GM12878 (cell line): ENCODE measurements at regions not wholly inside any gene's neighbourhood (a gene's known extent, or its start where the extent isn't known, plus 50 kb on each side); places are given as distances from the start of the nearest gene placed in this dataset.

Experiments used
- ATAC-seq: fragments of 200-7000 bp; cut with Tn5 transposase; 3 replicates; pipeline ENCODE4 v1.9.1; 2020; ENCODE audit warnings: mild to moderate bottlenecking, moderate library complexity
- BruUV-seq: library from RNA; stranded (reverse); fragments of 400-500 nt; replicated peaks from 2 replicates; lab custom pipeline; 2021; lab: Mats Ljungman, UMichigan
- CTCF ChIA-PET: fragments of 300-600 bp; sonication (Branson Sonifier 250); formaldehyde crosslinking; extraction: SDS; loops from one replicate; lab custom pipeline; 2021; ENCODE audit warnings: inconsistent platforms; lab: Yijun Ruan, JAX
- POLR2A ChIA-PET: fragments of 350-600 bp; formaldehyde crosslinking; extraction: SDS; loops from one replicate; lab custom pipeline; 2021; ENCODE audit warnings: inconsistent platforms; lab: Charles Lee
- RAD21 ChIA-PET: fragments of 300-600 bp; sonication (Branson Sonifier 250); formaldehyde crosslinking; loops from one replicate; lab custom pipeline; 2023; ENCODE audit warnings: antibody characterized with exemption; ENCODE audit not compliant: unreplicated experiment; lab: Charles Lee
- SMC1A ChIA-PET: fragments of 300-600 bp; sonication (Branson Sonifier 250); formaldehyde crosslinking; loops from one replicate; lab custom pipeline; 2023; ENCODE audit not compliant: unreplicated experiment, uncharacterized antibody; lab: Charles Lee
- DNase-seq: peaks from one replicate; pipeline ENCODE4 v3.0.0-alpha.2; 2011; ENCODE audit warnings: low read depth, low spot score
- FAIRE-seq: peaks from 3 replicates; lab custom pipeline; 2011; peaks lifted over from hg19 to GRCh38; lab: Jason Lieb, UNC
- H2AFZ ChIP-seq: 2 replicates; pipeline ENCODE4 v1.6.0; 2011; ENCODE audit warnings: low read depth, low read length, control low read depth; ENCODE audit not compliant: control insufficient read depth
- H3K27ac ChIP-seq: 2 replicates; pipeline ENCODE4 v1.5.1; 2011; ENCODE audit warnings: control low read depth; ENCODE audit not compliant: control insufficient read depth, insufficient read depth
- H3K27me3 ChIP-seq, 2 experiments: replicated peaks in 1 of 2; 2 replicates each; pipeline versions ENCODE4 v1.6.0 to v1.6.1; 2011; ENCODE audit warnings: low read length in 1 of 2; ENCODE audit not compliant: control insufficient read depth in 2 of 2, insufficient read depth in 2 of 2
- H3K36me3 ChIP-seq, 2 experiments: 2 replicates each; pipeline ENCODE4 v1.5.1; 2011; ENCODE audit warnings: low read length in 1 of 2; ENCODE audit not compliant: control insufficient read depth in 2 of 2, insufficient read depth in 2 of 2
- H3K4me1 ChIP-seq: 2 replicates; pipeline ENCODE4 v1.6.1; 2011; ENCODE audit warnings: mild to moderate bottlenecking, low read length, moderate library complexity, mixed read lengths; ENCODE audit not compliant: control insufficient read depth, insufficient read depth
- H3K4me2 ChIP-seq: 2 replicates; pipeline ENCODE4 v1.6.0; 2011; ENCODE audit warnings: control low read depth; ENCODE audit not compliant: control insufficient read depth, insufficient read depth
- H3K4me3 ChIP-seq: fragments of 200-600 bp; sonication (generic); 2 replicates; pipeline ENCODE4 v1.5.1; 2016
- H3K79me2 ChIP-seq: 2 replicates; pipeline ENCODE4 v1.6.0; 2011; ENCODE audit warnings: low read length; ENCODE audit not compliant: control insufficient read depth, insufficient read depth
- H3K9ac ChIP-seq: 2 replicates; pipeline ENCODE4 v1.8.0; 2011; ENCODE audit warnings: low read length, control low read depth, mixed read lengths; ENCODE audit not compliant: control insufficient read depth, insufficient read depth
- H3K9me3 ChIP-seq: replicated peaks from 3 replicates; pipeline ENCODE4 v1.5.1; 2011; ENCODE audit warnings: mild to moderate bottlenecking, low read length; ENCODE audit not compliant: control insufficient read depth, insufficient read depth
- H4K20me1 ChIP-seq: 2 replicates; pipeline ENCODE4 v1.6.0; 2011; ENCODE audit not compliant: control insufficient read depth, insufficient read depth
- BMI1 ChIP-seq: fragments of 450-650 bp; IDR thresholded peaks from 2 replicates; pipeline ENCODE4 v1.6.1; 2016; ENCODE audit warnings: mild to moderate bottlenecking, moderate library complexity, borderline replicate concordance
- E2F4 ChIP-seq: IDR thresholded peaks from 2 replicates; pipeline ENCODE4 v1.6.1; 2012; ENCODE audit warnings: low read depth, low read length, improper control_type of control experiment
- MXI1 ChIP-seq: fragments of 150-350 bp; IDR thresholded peaks from 2 replicates; pipeline ENCODE4 v1.6.1; 2011; ENCODE audit warnings: low read depth, mild to moderate bottlenecking, inconsistent platforms, low read length, improper control_type of control experiment
- RUNX3 ChIP-seq: IDR thresholded peaks from 2 replicates; pipeline ENCODE4 v1.6.1; 2012; ENCODE audit warnings: low read length, inconsistent platforms
- SKIL ChIP-seq: fragments of 450-650 bp; IDR thresholded peaks from 2 replicates; pipeline ENCODE4 v1.6.1; 2017; ENCODE audit warnings: mild to moderate bottlenecking, low read depth, inconsistent platforms; ENCODE audit not compliant: poor library complexity, severe bottlenecking
- TARDBP ChIP-seq: IDR thresholded peaks from 2 replicates; pipeline ENCODE4 v1.6.1; 2016; ENCODE audit warnings: borderline replicate concordance
- USF1 ChIP-seq: IDR thresholded peaks from 2 replicates; pipeline ENCODE4 v1.6.1; 2011; ENCODE audit warnings: borderline replicate concordance, low read depth, mild to moderate bottlenecking, moderate library complexity, mixed read lengths, low read length; ENCODE audit not compliant: insufficient read depth; ENCODE audit errors: extremely low read length
- YY1 ChIP-seq: IDR thresholded peaks from 2 replicates; pipeline ENCODE4 v1.6.1; 2011; ENCODE audit warnings: low read depth, mild to moderate bottlenecking, low read length
- ZZZ3 ChIP-seq: IDR thresholded peaks from 2 replicates; pipeline ENCODE4 v1.6.1; 2011; ENCODE audit warnings: low read depth; ENCODE audit not compliant: control insufficient read depth, insufficient read length
- WGBS: methylation state at CpG from one replicate; pipeline ENCODE4 v1.1.6; 2016; ENCODE audit warnings: low lambda C conversion rate; ENCODE audit not compliant: insufficient replicate concordance, insufficient coverage; ENCODE audit errors: missing lambda C conversion rate; 5-methylcytosine and 5-hydroxymethylcytosine counted together
- in situ Hi-C: fragments of 300-500 bp; cut with MboI; formaldehyde crosslinking; loops from 9 replicates; pipeline ENCODE4 v1.14.3; 2018; ENCODE audit warnings: mixed read lengths
- intact Hi-C: fragments of 100-400 bp; cut with micrococcal nuclease; formaldehyde crosslinking; loops from one replicate; pipeline ENCODE4 v1.14.2; 2022; ENCODE audit not compliant: unreplicated experiment

- ChIA-PET CTCF (no interaction called here), POLR2A (no interaction called here)
- DNase-seq = no peak
- H2AFZ ChIP-seq = no peak overlapping the region
- H3K4me3 ChIP-seq = no peak overlapping the region
- intact Hi-C loops = no loop called here
- no peak overlapping the region for H3K9ac ChIP-seq
- H4K20me1 ChIP-seq = no peaks in the 10 kb centered on the region
- ATAC-seq = no peak
- TF ChIP-seq MXI1 (no peak), TARDBP (no peak), YY1 (no peak), ZZZ3 (no peak)
- TF ChIP-seq, all 136 proteins: peak for 0
- no TSS peak for BruUV-seq
- Histone ChIP-seq H3K27me3 (0 out of 4 replicates have a peak, but pooled peaks cover 0 to 2% of the 10 kb centered on the region in 2 experiments), H3K27ac (no peak overlapping the region), H3K79me2 (no peaks in the 10 kb centered on the region), H3K4me1 (no peaks in the 10 kb centered on the region), H3K9me3 (no peaks in the 10 kb centered on the region), H3K4me2 (no peak overlapping the region), H3K36me3 (no peaks in the 10 kb centered on the region)
- FAIRE-seq = no peak
- ChIA-PET RAD21 (no interaction called here), SMC1A (no interaction called here)
- in situ Hi-C loops = no loop called here
- WGBS = 8% methylated on average over 2 of the region's 2 CpGs
Measured at GRCh38 chr2:234202601-234203000, 152.1 kb downstream of the SPP2 start.

GRCh38 chr2:234199996-234200395 lies 149.5 kb downstream of the SPP2 start:
- intact Hi-C loops (no loop called here), in situ Hi-C loops (no loop called here)
- no peaks in the 10 kb centered on the region for H3K9me3 ChIP-seq
- 0 out of 4 replicates have a peak, but pooled peaks cover 0 to 2% of the 10 kb centered on the region in 2 experiments for H3K27me3 ChIP-seq
- TF ChIP-seq RUNX3 (no peak), E2F4 (no peak), USF1 (no peak), SKIL (no peak), BMI1 (no peak)
- ChIA-PET POLR2A (no interaction called here), CTCF (no interaction called here), RAD21 (no interaction called here), SMC1A (no interaction called here)
- H3K9ac ChIP-seq = no peak overlapping the region
- 44% methylated on average over 3 of the region's 3 CpGs for WGBS
- ATAC-seq = no peak
- BruUV-seq = no TSS peak
- no peaks in the 10 kb centered on the region for H4K20me1 ChIP-seq
- DNase-seq = no peak
- no peaks in the 10 kb centered on the region for H3K79me2 ChIP-seq
- H3K4me1 ChIP-seq = no peaks in the 10 kb centered on the region
- H3K4me2 ChIP-seq = no peak overlapping the region
- no peak overlapping the region for H2AFZ ChIP-seq
- no peak overlapping the region for H3K27ac ChIP-seq
- no peak overlapping the region for H3K4me3 ChIP-seq
- FAIRE-seq = no peak
- H3K36me3 ChIP-seq = no peaks in the 10 kb centered on the region
